ENCODE measurements at regions not wholly inside any gene's neighbourhood (a gene's known extent, or its start where the extent isn't known, plus 50 kb on each side); places are given as distances from the start of the nearest gene placed in this dataset.

DNA sequence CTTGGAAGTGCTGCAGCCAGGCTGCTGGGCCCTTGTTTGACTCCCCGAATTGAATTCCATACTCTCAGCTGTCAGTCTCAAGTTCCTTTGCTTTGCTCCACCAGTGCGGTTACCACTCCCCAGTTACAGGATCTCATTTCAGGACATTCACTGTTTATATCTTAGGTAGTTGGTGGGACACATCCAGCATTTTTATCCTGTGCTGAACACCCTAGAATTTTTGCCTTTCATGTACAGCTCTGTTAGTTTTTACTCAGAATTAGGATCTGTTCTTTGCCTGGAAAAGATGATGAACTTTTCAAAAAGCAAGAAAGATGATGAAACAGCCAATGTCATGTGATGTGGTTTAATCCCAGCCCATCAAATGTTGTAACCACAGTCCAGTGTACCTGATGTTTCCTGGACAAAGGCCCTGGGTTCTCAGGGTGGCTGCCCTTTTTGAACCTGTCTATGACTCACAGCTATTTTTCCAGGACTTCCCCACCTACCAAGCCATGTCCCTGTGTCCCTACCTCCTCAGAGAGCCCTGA, 149.7 kb downstream of the NOC3L start:
- H3K27ac Mint-ChIP-seq = peak overlapping the region; percentile 75; the same call in 1 of the 2 replicates
- no peak overlapping the region for H3K4me3 Mint-ChIP-seq
- ChIA-PET POLR2A (no interaction called here), CTCF (no interaction called here)
- DNase-seq (ENCODE audit: low spot score) (no peak), ATAC-seq (no peak)
- H3K4me1 Mint-ChIP-seq = peaks cover 55% of the 10 kb centered on the region
- peaks cover 19% of the 10 kb centered on the region for H3K9me3 Mint-ChIP-seq
- no peaks in the 10 kb centered on the region for H3K36me3 Mint-ChIP-seq
- H3K27me3 Mint-ChIP-seq (ENCODE audit: low read depth) = no peaks in the 10 kb centered on the region
- TF ChIP-seq MYBL2 (CRISPR knock-in tag; IDR thresholded peaks at IDR 0.05) = no peak
- TF ChIP-seq, protein P1, sequence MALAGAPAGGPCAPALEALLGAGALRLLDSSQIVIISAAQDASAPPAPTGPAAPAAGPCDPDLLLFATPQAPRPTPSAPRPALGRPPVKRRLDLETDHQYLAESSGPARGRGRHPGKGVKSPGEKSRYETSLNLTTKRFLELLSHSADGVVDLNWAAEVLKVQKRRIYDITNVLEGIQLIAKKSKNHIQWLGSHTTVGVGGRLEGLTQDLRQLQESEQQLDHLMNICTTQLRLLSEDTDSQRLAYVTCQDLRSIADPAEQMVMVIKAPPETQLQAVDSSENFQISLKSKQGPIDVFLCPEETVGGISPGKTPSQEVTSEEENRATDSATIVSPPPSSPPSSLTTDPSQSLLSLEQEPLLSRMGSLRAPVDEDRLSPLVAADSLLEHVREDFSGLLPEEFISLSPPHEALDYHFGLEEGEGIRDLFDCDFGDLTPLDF (CRISPR knock-in tag; IDR thresholded peaks at IDR 0.05) = no peak
- no peak for TF ChIP-seq KAT7 (CRISPR knock-in tag; IDR thresholded peaks at IDR 0.05; ENCODE audit: borderline replicate concordance)
- TF ChIP-seq, protein P2, sequence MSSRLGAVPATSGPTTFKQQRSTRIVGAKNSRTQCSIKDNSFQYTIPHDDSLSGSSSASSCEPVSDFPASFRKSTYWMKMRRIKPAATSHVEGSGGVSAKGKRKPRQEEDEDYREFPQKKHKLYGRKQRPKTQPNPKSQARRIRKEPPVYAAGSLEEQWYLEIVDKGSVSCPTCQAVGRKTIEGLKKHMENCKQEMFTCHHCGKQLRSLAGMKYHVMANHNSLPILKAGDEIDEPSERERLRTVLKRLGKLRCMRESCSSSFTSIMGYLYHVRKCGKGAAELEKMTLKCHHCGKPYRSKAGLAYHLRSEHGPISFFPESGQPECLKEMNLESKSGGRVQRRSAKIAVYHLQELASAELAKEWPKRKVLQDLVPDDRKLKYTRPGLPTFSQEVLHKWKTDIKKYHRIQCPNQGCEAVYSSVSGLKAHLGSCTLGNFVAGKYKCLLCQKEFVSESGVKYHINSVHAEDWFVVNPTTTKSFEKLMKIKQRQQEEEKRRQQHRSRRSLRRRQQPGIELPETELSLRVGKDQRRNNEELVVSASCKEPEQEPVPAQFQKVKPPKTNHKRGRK (CRISPR knock-in tag; IDR thresholded peaks at IDR 0.05; ENCODE audit: borderline replicate concordance) = no peak
- TF ChIP-seq ZNF219 (CRISPR knock-in tag; IDR thresholded peaks at IDR 0.05; ENCODE audit: borderline replicate concordance) = no peak
- TF ChIP-seq ZNF138 (CRISPR knock-in tag; conservative IDR thresholded peaks at IDR 0.05) = no peak
- TF ChIP-seq HMGA2 (CRISPR knock-in tag; IDR thresholded peaks at IDR 0.05) = no peak
- TF ChIP-seq FOXJ3 (CRISPR knock-in tag; IDR thresholded peaks at IDR 0.05; ENCODE audit: borderline replicate concordance) = no peak
- TF ChIP-seq, protein P3, sequence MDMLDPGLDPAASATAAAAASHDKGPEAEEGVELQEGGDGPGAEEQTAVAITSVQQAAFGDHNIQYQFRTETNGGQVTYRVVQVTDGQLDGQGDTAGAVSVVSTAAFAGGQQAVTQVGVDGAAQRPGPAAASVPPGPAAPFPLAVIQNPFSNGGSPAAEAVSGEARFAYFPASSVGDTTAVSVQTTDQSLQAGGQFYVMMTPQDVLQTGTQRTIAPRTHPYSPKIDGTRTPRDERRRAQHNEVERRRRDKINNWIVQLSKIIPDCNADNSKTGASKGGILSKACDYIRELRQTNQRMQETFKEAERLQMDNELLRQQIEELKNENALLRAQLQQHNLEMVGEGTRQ (CRISPR knock-in tag; IDR thresholded peaks at IDR 0.05) = no peak
- no peak for TF ChIP-seq JUN (CRISPR knock-in tag; IDR thresholded peaks at IDR 0.05)
- no peak for TF ChIP-seq CBFB (CRISPR knock-in tag; IDR thresholded peaks at IDR 0.05; ENCODE audit: low read depth)
- TF ChIP-seq, protein P4, sequence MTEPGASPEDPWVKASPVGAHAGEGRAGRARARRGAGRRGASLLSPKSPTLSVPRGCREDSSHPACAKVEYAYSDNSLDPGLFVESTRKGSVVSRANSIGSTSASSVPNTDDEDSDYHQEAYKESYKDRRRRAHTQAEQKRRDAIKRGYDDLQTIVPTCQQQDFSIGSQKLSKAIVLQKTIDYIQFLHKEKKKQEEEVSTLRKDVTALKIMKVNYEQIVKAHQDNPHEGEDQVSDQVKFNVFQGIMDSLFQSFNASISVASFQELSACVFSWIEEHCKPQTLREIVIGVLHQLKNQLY (CRISPR knock-in tag; IDR thresholded peaks at IDR 0.05) = no peak
- no peak for TF ChIP-seq MXD4 (CRISPR knock-in tag; IDR thresholded peaks at IDR 0.05; ENCODE audit: borderline replicate concordance)
- TF ChIP-seq, protein P5, sequence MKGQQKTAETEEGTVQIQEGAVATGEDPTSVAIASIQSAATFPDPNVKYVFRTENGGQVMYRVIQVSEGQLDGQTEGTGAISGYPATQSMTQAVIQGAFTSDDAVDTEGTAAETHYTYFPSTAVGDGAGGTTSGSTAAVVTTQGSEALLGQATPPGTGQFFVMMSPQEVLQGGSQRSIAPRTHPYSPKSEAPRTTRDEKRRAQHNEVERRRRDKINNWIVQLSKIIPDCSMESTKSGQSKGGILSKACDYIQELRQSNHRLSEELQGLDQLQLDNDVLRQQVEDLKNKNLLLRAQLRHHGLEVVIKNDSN (CRISPR knock-in tag; IDR thresholded peaks at IDR 0.05) = no peak
- TF ChIP-seq, protein P6, sequence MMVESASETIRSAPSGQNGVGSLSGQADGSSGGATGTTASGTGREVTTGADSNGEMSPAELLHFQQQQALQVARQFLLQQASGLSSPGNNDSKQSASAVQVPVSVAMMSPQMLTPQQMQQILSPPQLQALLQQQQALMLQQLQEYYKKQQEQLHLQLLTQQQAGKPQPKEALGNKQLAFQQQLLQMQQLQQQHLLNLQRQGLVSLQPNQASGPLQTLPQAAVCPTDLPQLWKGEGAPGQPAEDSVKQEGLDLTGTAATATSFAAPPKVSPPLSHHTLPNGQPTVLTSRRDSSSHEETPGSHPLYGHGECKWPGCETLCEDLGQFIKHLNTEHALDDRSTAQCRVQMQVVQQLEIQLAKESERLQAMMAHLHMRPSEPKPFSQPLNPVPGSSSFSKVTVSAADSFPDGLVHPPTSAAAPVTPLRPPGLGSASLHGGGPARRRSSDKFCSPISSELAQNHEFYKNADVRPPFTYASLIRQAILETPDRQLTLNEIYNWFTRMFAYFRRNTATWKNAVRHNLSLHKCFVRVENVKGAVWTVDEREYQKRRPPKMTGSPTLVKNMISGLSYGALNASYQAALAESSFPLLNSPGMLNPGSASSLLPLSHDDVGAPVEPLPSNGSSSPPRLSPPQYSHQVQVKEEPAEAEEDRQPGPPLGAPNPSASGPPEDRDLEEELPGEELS (CRISPR knock-in tag; IDR thresholded peaks at IDR 0.05) = no peak
- TF ChIP-seq ZNF671 (CRISPR knock-in tag; IDR thresholded peaks at IDR 0.05) = no peak

DNA sequence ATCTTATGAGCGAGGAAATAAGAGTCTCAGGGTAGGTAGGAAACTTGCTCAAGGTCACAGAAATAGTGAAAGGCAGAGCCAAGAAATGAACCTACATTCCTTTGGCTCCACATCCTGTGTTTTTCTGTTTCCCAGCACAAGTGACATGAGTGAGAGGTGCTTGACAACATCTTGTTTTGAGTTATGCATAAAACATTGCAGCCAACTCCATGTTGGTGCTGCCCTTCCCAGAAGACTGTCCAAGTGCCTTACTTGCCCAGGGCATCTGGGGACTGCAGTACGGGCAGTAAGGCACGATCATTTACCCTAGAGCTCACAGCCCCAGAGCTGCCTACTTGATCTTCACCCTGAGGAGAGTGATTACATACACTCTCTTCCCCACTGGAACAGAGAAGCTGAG, 148.8 kb downstream of the NOC3L start:
- H3K9me3 Mint-ChIP-seq = peaks cover 19% of the 10 kb centered on the region
- H3K4me1 Mint-ChIP-seq = peaks cover 49% of the 10 kb centered on the region
- no peaks in the 10 kb centered on the region for H3K27me3 Mint-ChIP-seq (ENCODE audit: low read depth)
- no peaks in the 10 kb centered on the region for H3K36me3 Mint-ChIP-seq
- no peak overlapping the region for H3K4me3 Mint-ChIP-seq
- peak overlapping the region; percentile 71; the same call in 1 of the 2 replicates for H3K27ac Mint-ChIP-seq
- ATAC-seq = no peak
- ChIA-PET CTCF (interaction anchor here (0.6 kb wide), 1 partner anchor 392 kb away, joined by 3 read pairs; no protein-coding TSS in a partner anchor), POLR2A (no interaction called here)
- TF ChIP-seq GABPB1 (CRISPR knock-in tag; IDR thresholded peaks at IDR 0.05) = no peak
- TF ChIP-seq RELA (CRISPR knock-in tag; IDR thresholded peaks at IDR 0.05; ENCODE audit: borderline replicate concordance) = no peak
- TF ChIP-seq EMX1 (CRISPR knock-in tag; IDR thresholded peaks at IDR 0.05) = no peak
- no peak for DNase-seq (ENCODE audit: low spot score)

Measured in WTC11 (cell line).